HPDE6-E6E7 (cell line): ENCODE measurements at regions not wholly inside any gene's neighbourhood (a gene's known extent, or its start where the extent isn't known, plus 50 kb on each side); places are given as distances from the start of the nearest gene placed in this dataset.

Experiments used
- DNase-seq: peaks from one replicate; pipeline ENCODE4 v3.0.0; 2011; ENCODE audit warnings: missing footprints; ENCODE audit errors: extremely low spot score

DNA sequence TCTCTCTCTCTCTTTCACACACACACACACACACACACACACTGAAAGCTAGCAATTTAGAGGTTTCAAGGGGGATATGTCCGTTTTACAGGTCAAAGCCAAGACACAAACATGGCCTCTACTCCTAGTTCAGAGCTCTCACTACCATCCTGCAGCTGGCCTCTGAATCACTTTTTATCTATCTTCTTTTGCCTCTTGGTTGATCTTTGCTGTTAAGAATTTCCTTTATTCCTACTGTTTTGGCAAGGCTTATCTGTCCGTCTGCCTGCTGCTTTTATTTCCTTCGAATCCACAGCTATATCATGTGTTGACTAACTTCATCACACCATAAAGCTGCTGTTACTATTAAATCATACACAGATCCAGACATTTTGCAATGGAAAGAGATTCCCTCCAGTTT lies 543.0 kb downstream of the PLCL1 start:
- no peak for DNase-seq

DNA sequence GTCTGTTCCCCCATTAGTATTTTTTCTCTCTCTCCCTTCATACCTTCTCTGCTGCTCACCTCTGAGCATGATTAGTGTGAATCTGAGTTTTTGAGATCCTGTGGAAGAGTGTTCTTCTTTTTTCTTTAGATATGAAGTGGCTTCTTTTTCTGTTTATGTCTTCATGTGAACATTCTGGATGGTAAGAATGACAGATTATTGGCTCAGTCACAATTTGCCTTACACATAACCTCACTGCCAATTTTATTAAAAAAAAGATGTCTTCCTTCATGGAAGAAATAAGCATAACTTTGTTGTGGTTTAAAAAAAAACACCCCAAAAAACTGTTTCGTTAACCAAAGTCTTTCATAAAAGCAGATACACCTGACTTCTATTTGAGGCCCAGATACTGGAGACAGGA lies 539.1 kb downstream of the PLCL1 start:
- DNase-seq, result no peak

DNA sequence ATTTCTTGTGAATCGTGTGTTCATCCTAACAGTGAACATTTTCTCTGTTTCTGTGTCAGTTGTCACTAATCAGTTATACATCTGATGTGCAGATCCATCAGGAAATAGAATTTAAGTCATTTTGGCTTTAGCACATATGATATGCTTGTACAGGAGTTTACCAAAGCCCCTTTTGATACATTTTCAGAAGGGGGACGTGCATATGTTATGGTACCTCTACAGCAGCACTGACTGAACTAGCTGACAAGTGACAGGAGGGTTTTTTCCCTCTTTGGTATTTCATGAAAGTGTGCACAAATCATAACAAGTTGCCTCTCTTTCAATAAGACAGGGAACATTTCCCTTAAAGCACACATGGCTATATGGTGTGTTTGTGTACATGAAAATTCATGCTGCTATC lies 536.5 kb downstream of the PLCL1 start:
- no peak for DNase-seq

DNA sequence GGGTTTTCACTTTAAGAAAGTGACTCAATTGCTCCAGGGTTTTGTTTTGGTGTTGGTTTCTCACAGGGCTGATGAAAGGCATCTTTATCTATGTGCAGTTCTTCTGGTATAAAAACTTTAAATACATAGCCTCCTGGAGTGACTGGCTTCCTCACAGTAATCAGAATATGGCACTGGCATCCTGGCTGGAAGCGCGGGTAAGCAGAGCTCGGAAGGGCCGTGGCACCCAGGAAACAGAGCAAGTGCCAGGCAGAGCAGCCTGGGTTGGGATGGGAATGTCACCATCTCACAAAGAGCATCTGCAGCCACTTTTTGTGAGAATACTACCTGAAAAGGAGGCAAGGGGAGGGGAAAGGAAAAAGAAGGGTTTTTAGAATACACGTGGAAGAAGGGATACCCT lies 534.7 kb downstream of the PLCL1 start:
- DNase-seq, result no peak

DNA sequence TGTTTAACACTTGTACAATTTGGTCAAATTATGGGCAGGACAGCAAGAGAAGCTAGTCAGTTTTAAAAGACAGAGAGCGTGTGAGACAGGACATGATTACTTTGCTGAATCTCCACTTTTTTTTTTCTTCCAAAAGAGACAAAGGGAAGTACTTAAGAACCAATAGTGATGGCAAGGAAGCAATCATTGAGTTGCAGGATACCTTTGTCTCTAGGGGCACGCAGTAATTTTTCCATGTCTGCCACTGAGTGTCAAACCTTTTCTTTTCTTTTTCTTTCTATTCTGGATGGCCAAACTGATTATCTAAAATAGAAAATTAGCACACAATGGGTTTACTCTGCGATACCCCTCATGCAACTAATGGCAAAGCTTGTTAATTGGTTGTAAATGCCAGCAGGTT lies 533.0 kb downstream of the PLCL1 start:
- DNase-seq, result no peak

DNA sequence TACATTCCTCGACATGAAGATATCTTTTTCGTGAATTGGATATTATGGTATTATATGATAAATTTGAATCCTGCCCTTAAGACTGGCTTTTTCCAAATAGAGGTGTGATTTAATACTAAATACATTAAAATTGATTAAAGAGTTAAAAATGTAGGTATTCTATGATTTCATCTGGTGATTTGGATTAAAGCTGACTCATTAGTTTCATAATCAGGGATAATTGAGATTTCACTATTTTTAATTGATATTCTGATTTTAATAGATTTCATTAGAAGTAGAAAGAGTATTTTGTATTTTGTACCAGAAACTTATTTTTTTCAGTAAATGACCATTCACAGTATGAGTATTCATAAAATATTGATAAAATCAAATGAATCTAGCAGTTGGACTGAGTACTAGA lies 524.1 kb downstream of the PLCL1 start:
- DNase-seq, result no peak

DNA sequence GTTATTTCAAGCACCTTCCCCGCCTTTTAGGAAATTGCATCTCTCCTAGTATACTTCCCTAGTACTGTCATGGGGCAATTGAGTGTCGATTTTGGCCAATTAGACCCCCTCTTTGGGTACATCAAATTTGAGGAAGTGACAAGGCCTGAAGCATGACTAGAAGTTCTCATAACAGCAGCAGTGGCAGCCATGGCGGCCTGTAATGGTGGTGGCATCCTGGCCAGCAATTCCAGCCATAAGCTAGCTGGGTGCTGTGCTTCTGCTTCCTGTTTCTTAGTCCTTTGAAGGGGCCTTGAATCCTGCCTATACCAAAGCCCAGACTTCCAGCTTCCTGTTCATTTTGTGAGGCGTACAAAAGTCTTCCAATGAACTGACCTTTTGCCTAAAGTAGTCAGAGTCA lies 523.1 kb downstream of the PLCL1 start:
- DNase-seq, result no peak

DNA sequence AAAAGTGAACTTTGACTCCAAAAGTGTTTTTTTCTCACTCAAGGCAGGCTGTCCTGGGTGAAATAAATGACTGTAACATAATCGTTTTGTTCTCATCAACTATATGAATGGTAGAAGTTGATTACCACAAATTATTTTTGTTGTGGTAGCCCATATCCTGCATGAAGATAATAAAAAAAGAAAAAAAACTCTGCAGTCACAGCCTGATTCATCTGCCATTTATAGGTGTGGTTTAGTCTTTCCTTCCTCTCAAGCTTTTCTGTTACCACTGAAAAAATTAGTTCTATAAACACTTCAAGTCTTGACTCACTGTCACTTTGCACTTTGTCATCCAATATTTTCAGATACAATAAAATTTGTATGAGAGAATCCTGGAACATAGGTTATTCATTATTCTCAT lies 522.0 kb downstream of the PLCL1 start:
- no peak for DNase-seq

DNA sequence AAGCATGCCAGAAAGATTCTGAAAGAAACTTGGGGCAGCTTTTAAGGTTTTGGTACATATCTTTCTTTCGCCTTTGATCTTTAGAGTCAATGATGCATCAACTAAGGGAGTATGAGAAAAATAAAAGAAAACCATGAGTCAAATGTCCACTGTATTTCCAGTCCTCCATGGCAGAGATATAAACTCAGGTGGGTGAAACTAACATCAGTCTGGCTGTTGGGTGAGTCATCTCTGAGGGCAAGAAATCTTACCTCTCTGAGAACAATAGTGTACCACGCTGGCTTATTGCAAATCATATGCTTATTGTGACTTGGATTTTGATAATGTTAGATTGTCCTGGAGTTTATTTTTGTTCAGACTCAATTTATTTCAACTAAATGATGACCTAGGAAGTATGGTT lies 521.0 kb downstream of the PLCL1 start:
- DNase-seq, result no peak

DNA sequence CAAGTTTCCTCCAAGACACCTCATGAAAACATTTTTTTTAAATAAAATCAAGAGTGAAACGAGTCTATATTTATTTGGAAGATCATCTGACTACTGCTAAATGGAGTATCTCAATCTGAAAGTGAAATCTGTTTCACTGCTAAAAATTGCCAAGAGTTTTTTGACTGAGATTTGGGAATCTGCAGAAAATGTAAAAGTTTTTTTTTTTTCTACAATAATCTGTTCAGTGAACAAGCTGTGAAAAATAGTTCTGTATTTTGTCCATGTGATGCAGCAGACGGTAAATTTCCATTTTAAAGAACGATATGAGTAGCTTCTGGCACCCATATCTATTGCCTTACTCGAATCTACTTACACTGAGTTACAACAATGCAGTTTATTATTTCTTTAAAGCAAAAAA lies 519.7 kb downstream of the PLCL1 start:
- DNase-seq, result no peak

DNA sequence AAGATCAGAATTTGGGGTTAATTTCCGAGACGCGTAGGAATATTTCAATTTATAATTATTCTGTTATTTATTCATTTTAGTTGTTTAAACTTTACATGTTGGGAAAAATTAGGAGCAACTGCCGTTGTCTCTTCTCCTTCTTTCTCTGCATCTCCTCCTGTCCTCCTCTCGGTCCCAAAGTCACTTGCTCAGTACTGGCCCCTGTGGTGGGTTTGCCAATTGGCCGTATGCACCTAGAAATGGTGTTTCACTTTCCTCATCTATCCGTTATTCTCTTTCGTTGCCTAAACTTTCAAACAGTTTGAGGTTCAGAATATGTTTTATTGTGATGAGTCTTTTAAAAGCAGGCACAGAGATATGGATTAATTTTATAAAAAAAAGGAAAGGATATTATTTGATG lies 517.9 kb downstream of the PLCL1 start:
- DNase-seq, result no peak

DNA sequence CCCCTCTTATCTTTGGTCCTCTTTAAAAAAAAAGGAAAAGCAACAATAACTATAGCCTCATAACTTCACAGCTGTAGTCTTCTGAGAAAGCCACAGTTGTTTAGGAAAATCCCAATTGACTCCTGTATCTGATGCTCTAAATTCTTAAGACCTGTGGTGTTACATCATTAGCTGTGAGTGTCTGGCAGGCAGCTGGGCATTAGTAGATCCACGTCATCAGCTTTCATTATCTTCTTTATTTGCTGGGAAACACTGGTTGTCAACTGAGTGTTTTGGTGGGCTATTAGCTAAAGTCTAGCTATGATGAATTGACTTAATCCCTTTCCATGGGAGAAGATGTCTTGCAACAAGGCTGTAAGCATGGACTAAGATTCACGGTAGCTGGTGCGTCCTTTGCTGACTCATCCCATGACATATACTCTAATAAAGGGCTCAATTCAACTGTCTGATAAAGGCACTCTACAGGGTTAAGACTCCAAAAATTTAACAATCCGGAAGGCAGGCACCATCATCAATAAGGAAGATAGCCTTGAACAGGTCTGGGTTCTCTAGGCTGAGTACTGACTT lies 517.2 kb downstream of the PLCL1 start:
- no peak for DNase-seq

DNA sequence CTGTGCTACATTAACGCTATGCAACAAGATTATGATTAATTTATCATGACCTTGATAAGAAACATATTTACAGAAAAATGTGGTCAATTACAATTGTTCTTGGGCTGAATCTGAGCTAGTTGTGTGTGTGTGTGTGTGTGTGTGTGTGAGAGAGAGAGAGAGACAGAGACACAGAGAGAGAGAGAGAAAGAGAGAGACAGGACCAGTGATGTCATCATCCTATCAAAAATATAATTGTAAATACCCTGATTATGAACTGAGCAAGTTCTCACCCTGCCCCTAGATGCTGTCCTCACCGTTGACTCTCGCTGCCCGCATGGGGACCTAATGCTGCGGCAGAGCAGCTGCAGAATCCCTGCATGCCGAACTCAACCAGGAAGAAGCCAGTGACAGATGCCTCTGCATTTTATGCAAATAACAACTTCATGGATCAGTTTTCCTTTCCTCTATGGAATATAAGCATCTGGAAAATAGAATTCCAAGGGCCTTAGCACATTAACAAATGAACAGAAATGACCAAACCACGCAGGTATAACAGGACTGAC lies 512.5 kb downstream of the PLCL1 start:
- DNase-seq, result no peak

DNA sequence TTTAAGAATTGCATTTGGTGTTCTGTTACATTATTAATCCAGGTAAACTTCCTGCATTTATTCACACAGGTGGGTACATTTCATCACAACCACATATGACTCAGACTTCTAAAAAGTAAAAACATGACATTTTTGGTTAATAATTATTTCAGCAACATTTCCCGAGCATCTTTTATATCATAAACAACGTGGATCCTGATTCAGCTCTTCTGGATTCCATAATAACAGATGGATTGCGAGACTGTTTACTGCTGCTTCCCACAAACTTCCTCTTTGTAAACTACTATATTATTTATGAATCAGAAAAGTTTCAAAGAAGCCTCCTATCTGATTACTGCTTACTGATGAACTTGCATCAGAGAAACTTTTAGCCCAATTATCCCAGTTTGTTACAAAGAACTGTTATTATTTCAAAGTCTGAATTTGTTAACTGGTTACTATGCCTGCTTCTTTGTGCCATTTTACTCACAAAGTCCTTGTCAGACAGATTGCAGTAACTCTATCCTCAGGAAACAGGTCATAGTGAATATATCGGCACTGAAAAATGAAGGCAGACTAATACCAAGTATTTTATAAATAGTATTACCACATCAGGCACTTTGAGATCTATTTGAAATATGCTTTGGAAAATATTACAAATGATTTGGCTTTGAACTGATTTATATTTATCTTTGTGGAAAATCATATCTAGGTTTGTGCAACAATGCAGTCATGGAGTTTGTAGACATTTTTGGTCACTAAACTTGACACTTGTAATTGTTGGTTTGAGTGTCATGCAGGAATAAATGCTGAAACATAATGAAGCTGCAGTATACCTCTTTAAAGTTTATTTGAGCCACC lies 511.6 kb downstream of the PLCL1 start:
- DNase-seq, result no peak

DNA sequence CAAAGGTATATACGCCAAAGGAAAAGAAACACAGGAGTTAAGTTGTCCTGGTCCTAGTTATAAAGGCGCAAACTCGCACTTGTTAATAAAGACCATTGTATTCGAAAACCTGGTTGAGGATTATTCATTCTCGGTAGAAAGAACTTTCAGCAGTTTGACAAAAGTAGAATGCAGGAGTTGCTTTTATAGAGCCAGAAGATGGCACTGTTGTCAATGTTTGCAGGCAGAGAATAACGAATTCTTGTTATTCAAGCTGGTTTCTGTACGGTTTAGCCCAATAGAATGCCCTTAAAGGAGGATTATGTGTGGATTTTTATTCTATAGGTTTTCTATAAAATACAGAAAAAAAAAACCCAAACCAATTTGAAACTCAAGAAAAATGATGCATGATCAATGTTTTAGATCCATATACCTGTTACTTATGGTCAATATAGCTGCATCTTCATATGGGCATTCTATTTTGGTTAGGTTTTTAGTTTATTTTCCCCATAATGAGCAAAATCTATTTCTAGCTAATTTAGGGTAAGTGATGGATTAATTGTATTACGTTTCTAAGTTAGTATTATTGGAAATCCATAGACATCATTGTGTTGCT lies 510.3 kb downstream of the PLCL1 start:
- DNase-seq, result no peak

DNA sequence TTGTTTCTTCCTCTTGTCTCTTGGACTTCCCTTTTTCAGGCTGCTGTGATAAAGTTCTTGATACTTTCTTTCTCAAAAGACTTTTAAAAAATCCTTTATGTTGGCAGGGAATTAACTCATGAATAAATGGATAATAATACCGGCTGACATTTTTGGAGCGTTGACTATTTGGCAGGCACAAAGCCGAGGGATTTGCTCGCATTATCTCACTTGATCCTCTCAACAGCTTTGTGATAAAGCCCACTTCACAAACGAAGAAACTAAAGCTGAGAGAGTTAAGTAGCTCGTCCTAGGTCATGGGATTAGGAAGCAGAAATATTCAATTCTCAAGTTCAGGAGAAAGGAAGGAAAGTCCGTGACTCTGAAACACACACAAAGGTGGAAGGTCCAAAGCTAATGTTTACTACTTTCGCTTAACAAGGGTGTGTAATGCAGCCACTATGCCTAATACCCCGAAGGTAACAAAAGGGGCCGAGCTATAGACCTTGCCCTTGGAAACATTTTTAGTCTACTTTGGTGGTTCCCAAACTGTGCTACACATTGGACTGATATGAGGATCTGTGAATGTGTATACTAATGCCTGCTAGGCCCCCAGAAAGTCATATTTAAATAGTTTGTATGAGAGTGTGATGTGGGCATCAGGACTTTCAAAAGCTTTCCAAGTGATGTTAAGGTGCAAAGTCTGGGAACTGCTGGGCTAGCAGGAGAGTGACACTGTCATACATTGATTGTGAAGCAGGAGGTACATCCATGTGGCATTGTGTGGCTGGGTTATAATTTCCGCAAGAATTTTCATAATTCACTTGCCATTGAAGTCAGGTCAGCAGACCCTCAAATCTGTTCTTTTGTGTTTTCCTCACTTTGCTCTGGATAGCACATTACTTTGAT lies 508.4 kb downstream of the PLCL1 start:
- DNase-seq, result no peak

DNA sequence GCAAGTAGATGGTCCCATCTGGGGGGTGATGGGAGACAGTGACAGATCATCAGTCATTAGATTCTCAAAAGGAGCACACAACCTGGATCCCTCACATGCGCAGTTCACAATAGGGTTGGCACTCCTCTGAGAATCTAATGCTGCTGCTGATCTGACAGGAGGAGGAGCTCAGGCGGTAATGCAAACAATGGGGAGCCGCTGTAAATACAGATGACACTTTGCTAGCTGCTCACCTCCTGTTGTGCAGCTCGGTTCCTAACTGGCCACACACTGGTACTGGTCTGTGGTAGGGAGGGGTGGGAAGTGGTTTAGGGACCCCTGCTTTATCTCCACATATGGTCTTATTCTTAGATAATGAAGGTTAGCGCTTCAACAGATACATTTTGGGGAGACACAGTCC lies 506.6 kb downstream of the PLCL1 start:
- DNase-seq, result no peak

DNA sequence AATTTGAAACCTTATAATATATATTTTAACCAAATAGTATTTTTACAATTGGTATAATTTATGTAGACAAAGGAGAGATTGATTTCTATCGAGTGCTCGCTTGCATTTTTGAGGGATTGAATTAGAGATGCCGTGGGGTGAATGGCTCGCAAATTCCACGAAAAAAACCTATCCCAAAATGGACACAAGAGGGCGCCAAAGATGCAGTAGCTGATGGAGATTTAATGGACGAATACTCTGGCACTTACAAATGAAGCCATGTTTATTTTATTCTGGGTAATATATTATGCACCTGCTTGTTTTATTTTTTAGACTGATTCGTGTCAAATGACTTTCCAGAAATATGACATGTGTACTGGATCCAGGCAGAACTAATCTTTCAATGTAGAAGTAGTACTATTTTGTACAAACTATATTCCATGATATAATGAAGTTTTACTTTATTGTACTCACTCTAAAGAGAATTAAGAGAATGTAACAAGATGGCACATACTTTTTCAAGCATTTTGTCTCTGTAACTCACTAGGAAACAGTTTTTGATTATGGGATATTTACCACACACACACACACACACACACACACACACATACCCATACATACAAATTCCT lies 505.4 kb downstream of the PLCL1 start:
- peak; percentile 32 for DNase-seq

DNA sequence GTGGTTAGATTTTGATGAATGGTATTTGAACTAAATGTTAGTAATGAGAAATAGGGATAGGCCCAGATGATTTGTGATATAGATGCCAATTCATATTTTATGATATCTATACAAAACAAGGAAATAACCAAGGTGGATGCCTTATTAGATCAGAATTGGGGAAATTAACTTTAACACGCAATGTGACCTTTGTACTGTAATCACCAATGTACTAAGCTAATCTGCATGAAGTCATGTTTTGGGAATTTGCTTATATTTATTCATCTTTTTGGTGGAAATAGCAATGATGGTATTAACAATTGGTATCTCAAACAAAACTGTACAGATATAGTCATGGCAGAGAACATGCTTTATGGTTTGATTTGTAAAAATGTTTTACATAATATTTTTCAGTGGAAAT lies 504.7 kb downstream of the PLCL1 start:
- no peak for DNase-seq

DNA sequence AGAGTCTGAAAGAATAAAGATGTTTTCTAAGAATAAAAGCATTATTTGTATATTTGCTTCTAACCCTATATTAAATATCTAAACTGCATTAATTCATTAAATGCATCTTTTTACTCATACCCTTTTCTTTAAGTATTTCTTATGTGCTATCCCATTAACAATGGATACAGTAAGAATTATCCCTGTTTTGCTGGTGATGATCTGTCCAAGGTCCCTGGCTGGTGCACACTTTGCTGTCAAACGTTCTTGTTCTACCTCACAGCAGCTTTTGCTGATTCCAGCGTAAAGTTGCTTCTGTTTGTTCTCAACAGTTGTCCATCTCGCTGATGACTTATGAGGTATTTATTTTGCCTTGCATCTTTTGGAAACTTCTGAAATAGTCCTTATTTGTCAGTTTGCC lies 504.0 kb downstream of the PLCL1 start:
- no peak for DNase-seq

DNA sequence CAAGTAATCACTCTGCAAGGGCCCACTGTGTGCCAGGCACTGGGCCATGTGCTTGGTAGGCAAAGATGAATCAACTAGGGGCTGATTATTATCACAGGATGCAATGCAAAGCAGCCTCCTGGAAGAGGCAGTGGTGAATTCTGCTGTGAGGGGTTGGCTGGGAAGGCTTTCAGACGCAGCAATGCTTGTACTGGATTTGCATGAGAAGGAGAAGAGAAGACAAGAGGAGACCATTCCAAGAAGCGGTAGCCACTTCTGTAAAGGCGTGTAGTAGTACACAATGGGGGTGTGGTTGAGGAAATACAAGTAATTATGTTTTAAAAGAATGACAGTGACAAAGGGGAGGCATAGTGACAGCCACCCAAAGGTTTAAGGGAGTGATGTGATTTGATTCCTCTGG lies 502.7 kb downstream of the PLCL1 start:
- DNase-seq, result no peak

DNA sequence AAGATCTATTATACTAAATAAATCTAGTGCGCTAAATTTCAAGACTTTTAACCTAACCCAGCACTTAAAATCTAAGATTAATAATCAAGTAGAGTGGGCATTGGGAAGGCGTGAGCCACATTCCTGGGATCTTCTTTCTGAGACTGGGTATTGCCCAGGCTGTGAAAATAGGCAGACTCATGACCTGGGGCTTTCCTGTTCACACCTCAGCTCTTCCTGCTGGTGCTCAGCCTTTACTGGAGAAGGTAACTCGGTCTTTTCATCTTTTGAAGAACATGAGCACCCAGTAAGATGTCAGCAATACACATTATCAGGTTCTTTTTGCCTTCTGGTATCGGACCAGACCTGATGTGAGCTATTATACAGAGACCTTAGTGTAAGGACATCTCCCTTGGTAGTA lies 500.5 kb downstream of the PLCL1 start:
- no peak for DNase-seq
